PC-9 (cell line): ENCODE measurements at regions not wholly inside any gene's neighbourhood (a gene's known extent, or its start where the extent isn't known, plus 50 kb on each side); places are given as distances from the start of the nearest gene placed in this dataset.

Source experiments
- CTCF ChIP-seq: fragments of 200-600 bp; sonication (generic); conservative IDR thresholded peaks from 2 replicates; pipeline ENCODE4 v1.6.1; 2017; ENCODE audit warnings: mixed run types, antibody characterized with exemption, mild to moderate bottlenecking, moderate library complexity
- EZH2 ChIP-seq: fragments of 200-600 bp; sonication (generic); IDR thresholded peaks from 2 replicates; pipeline ENCODE4 v1.8.0; 2017; ENCODE audit warnings: antibody characterized with exemption, low read depth

DNA sequence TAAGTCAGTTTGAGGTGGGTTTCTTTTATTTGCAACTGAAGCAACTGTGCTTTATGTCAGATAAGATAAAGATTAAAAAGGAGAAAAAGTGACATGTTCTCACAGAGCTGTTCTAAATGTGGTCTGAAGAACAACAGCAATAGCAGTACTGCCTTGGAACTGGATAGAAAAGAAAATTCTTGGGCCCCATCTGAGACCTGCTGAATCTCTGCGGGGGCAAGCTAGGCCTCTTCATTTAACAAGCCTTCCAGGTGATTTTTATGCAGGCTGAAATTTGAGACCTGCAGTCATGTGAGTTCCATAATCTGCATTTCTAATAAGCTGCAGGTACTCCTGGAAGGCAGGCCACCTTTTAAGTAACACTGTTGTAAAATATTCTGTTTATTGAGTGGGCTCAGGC lies 91.4 kb upstream of the CTSC start:
- TF ChIP-seq CTCF (no peak), EZH2 (no peak)
